HCT116 (cell line): ENCODE measurements at regions not wholly inside any gene's neighbourhood (a gene's known extent, or its start where the extent isn't known, plus 50 kb on each side); places are given as distances from the start of the nearest gene placed in this dataset.

ENCODE experiments used
- ATAC-seq: fragments of 200-7000 bp; cut with Tn5 transposase; 2 replicates; pipeline ENCODE4 v1.9.1; 2020; ENCODE audit warnings: mild to moderate bottlenecking, moderate library complexity
- BruUV-seq: library from RNA; stranded (reverse); fragments of 400-500 nt; replicated peaks from 2 replicates; lab custom pipeline; 2021; lab: Mats Ljungman, UMichigan
- CTCF ChIA-PET: fragments of 300-600 bp; sonication (Branson Sonifier 250); formaldehyde crosslinking; loops from one replicate; lab custom pipeline; 2021; ENCODE audit warnings: antibody characterized with exemption; lab: Charles Lee
- POLR2A ChIA-PET: fragments of 300-600, 350-600 bp; sonication (Branson Sonifier 250); formaldehyde crosslinking; loops from one replicate; lab custom pipeline; 2021; ENCODE audit warnings: antibody characterized with exemption; lab: Charles Lee
- RAD21 ChIA-PET, 2 experiments: fragments of 300-600 bp; sonication (Branson Sonifier 250); formaldehyde crosslinking; loops; one replicate each; lab custom pipeline; 2023; ENCODE audit warnings: low total read pairs in 2 of 2; ENCODE audit not compliant: uncharacterized antibody in 2 of 2, unreplicated experiment in 2 of 2, low non-redundant PET in 1 of 2; lab: Charles Lee
- DNase-seq: peaks from one replicate; pipeline ENCODE4 v3.0.0-alpha.2; 2010; ENCODE audit warnings: low read depth, low spot score
- H2AFZ ChIP-seq: fragments of 200-600 bp; shearing (Covaris generic), sonication (generic); 2 replicates; pipeline ENCODE4 v1.6.1; 2017; ENCODE audit warnings: low read depth, mixed run types, mixed read lengths, antibody characterized with exemption, low read length; ENCODE audit not compliant: poor library complexity, severe bottlenecking
- H3K27ac ChIP-seq: 2 replicates; pipeline ENCODE4 v1.5.1; 2012; ENCODE audit warnings: low read depth, low read length
- H3K27me3 ChIP-seq: fragments of 200-600 bp; sonication (generic); 2 replicates; pipeline ENCODE4 v1.6.1; 2016; ENCODE audit warnings: mixed run types, low read length, mixed read lengths; ENCODE audit not compliant: insufficient read depth
- H3K36me3 ChIP-seq, 2 experiments: fragments of 200-500 bp in 1 of 2; fragments of 200-600 bp in 1 of 2; sonication (Bioruptor generic) in 1 of 2; sonication (generic) in 1 of 2; 2 replicates each; pipeline versions ENCODE4 v1.5.1 to v1.6.1; 2014 to 2016; ENCODE audit warnings: low read length in 2 of 2, inconsistent platforms in 1 of 2, mixed read lengths in 1 of 2, mixed run types in 1 of 2; ENCODE audit not compliant: insufficient read depth in 2 of 2, control insufficient read depth in 1 of 2
- H3K4me1 ChIP-seq, 2 experiments: fragments of 200-600 bp in 1 of 2; sonication (generic) in 1 of 2; 2 replicates each; pipeline versions ENCODE4 v1.5.1 to v1.6.1; 2012 to 2017; ENCODE audit warnings: low read length in 2 of 2, inconsistent platforms in 1 of 2, mild to moderate bottlenecking in 1 of 2, mixed read lengths in 1 of 2, mixed run types in 1 of 2, moderate library complexity in 1 of 2; ENCODE audit not compliant: insufficient read depth in 2 of 2, control insufficient read depth in 1 of 2
- H3K4me2 ChIP-seq: fragments of 200-600 bp; sonication (generic); 2 replicates; pipeline ENCODE4 v1.6.1; 2017; ENCODE audit warnings: mixed run types, low read length, mixed read lengths
- H3K4me3 ChIP-seq, 2 experiments: fragments of 200-600 bp in 1 of 2; sonication (generic) in 1 of 2; replicated peaks in 1 of 2; 2 replicates each; pipeline ENCODE4 v1.5.1; 2011 to 2016; ENCODE audit warnings: low read length in 2 of 2, control low read depth in 1 of 2, low read depth in 1 of 2, mild to moderate bottlenecking in 1 of 2, mixed read lengths in 1 of 2, mixed run types in 1 of 2
- H3K79me2 ChIP-seq: fragments of 200-600 bp; sonication (generic); 2 replicates; pipeline ENCODE4 v1.6.1; 2017; ENCODE audit warnings: mild to moderate bottlenecking, mixed run types, low read length, moderate library complexity, mixed read lengths; ENCODE audit not compliant: insufficient read depth
- H3K9ac ChIP-seq: fragments of 200-600 bp; sonication (generic); 2 replicates; pipeline ENCODE4 v1.6.1; 2016; ENCODE audit warnings: low read length, mixed read lengths
- H3K9me2 ChIP-seq: fragments of 200-600 bp; sonication (generic), shearing (Covaris generic); 2 replicates; pipeline ENCODE4 v1.6.1; 2017; ENCODE audit warnings: mixed run types, mild to moderate bottlenecking, moderate library complexity; ENCODE audit not compliant: insufficient read depth
- H3K9me3 ChIP-seq, 2 experiments: fragments of 200-500 bp in 1 of 2; fragments of 200-600 bp in 1 of 2; sonication (Bioruptor generic) in 1 of 2; sonication (generic) in 1 of 2; 2 replicates each; pipeline ENCODE4 v1.6.1; 2014 to 2017; ENCODE audit warnings: low read length in 2 of 2, mixed read lengths in 2 of 2, inconsistent platforms in 1 of 2, low read depth in 1 of 2, mild to moderate bottlenecking in 1 of 2, mixed run types in 1 of 2, moderate library complexity in 1 of 2; ENCODE audit not compliant: control insufficient read depth in 1 of 2, insufficient read depth in 1 of 2
- H4K20me1 ChIP-seq: fragments of 200-600 bp; sonication (generic), shearing (Covaris generic); 2 replicates; pipeline ENCODE4 v1.6.1; 2017; ENCODE audit warnings: mixed run types, mild to moderate bottlenecking, moderate library complexity; ENCODE audit not compliant: insufficient read depth
- CBX3 ChIP-seq: IDR thresholded peaks from 2 replicates; pipeline ENCODE4 v1.6.1; 2012; ENCODE audit warnings: low read depth
- CTCF ChIP-seq, 3 experiments: fragments of 200-600 bp in 1 of 3; sonication (generic) in 1 of 3; IDR thresholded peaks in 2 of 3; conservative IDR thresholded peaks in 1 of 3; 2 replicates each; pipeline ENCODE4 v1.5.1; 2012 to 2017; ENCODE audit warnings: low read depth in 2 of 3, low read length in 2 of 3, antibody characterized with exemption in 1 of 3, borderline replicate concordance in 1 of 3, control low read depth in 1 of 3, mild to moderate bottlenecking in 1 of 3, mixed read lengths in 1 of 3, mixed run types in 1 of 3, moderate library complexity in 1 of 3; ENCODE audit not compliant: insufficient read depth in 1 of 3
- EGR1 ChIP-seq: IDR thresholded peaks from 2 replicates; pipeline ENCODE4 v1.6.1; 2012; ENCODE audit warnings: low read depth
- EZH2 ChIP-seq: fragments of 200-600 bp; sonication (generic); IDR thresholded peaks from 2 replicates; pipeline ENCODE4 v1.6.1; 2017; ENCODE audit warnings: antibody characterized with exemption, mixed run types
- EZH2phosphoT487 ChIP-seq: fragments of 200-600 bp; IDR thresholded peaks from 2 replicates; pipeline ENCODE4 v1.6.1; 2018; ENCODE audit warnings: antibody characterized with exemption, borderline replicate concordance
- POLR2A ChIP-seq: IDR thresholded peaks from 2 replicates; pipeline ENCODE4 v1.7.0; 2011; ENCODE audit warnings: borderline replicate concordance; ENCODE audit not compliant: insufficient read depth, insufficient read length; ENCODE audit errors: extremely low read depth
- POLR2AphosphoS5 ChIP-seq: IDR thresholded peaks from 2 replicates; pipeline ENCODE4 v1.6.1; 2011; ENCODE audit warnings: mild to moderate bottlenecking, low read depth, low read length, moderate library complexity
- REST ChIP-seq: IDR thresholded peaks from 2 replicates; pipeline ENCODE4 v1.6.1; 2012; ENCODE audit warnings: low read depth
- SIN3A ChIP-seq: IDR thresholded peaks from 2 replicates; pipeline ENCODE4 v1.6.1; 2012; ENCODE audit warnings: low read depth
- SRF ChIP-seq: IDR thresholded peaks from 2 replicates; pipeline ENCODE4 v1.6.1; 2012; ENCODE audit warnings: low read depth
- YY1 ChIP-seq: IDR thresholded peaks from 2 replicates; pipeline ENCODE4 v1.6.1; 2011; ENCODE audit warnings: low read length, low read depth, moderate library complexity, mild to moderate bottlenecking; ENCODE audit not compliant: insufficient replicate concordance; ENCODE audit errors: extremely low read depth
- intact Hi-C: fragments of 100-400 bp; cut with micrococcal nuclease; formaldehyde crosslinking; loops from 2 replicates; pipeline ENCODE4 v1.10.0; 2022

- ChIA-PET RAD21 (no interaction called here), CTCF (no interaction called here), POLR2A (no interaction called here)
- Histone ChIP-seq H3K27ac (no peak overlapping the region), H3K9me2 (no peaks in the 10 kb centered on the region), H3K27me3 (no peaks in the 10 kb centered on the region), H3K4me3 (no peak overlapping the region), H3K79me2 (no peaks in the 10 kb centered on the region), H3K9ac (no peak overlapping the region), H2AFZ (no peak overlapping the region), H3K4me1 (peaks cover 13 to 16% of the 10 kb centered on the region in 2 experiments), H4K20me1 (no peaks in the 10 kb centered on the region), H3K36me3 (no peaks in the 10 kb centered on the region), H3K4me2 (no peak overlapping the region), H3K9me3 (peaks cover 0 to 5% of the 10 kb centered on the region in 2 experiments; a peak in 1 of 4 replicates)
- no TSS peak for BruUV-seq
- DNase-seq (no peak), ATAC-seq (no peak)
- TF ChIP-seq EGR1 (no peak), CBX3 (no peak), POLR2A (no peak), CTCF (IDR thresholded peaks at IDR 0.05 in 2 of 3, conservative IDR thresholded peaks at IDR 0.05 in 1 of 3; ENCODE audit: borderline replicate concordance in 1 of 3, insufficient read depth in 1 of 3, low read depth in 2 of 3, low read length in 2 of 3) (no peak), EZH2phosphoT487 (no peak), SIN3A (no peak), YY1 (no peak), REST (no peak), EZH2 (no peak), POLR2AphosphoS5 (no peak), SRF (no peak)
- intact Hi-C loops: no loop called here
These were observed 169.0 kb downstream of the NRIP1 start for GRCh38 chr21:14895792-14896191.
